Neural cell (in vitro differentiated cells): ENCODE measurements at regions not wholly inside any gene's neighbourhood (a gene's known extent, or its start where the extent isn't known, plus 50 kb on each side); places are given as distances from the start of the nearest gene placed in this dataset.

Source experiments
- MXI1 ChIP-seq: fragments of 450-650 bp; conservative IDR thresholded peaks from 2 replicates; pipeline ENCODE4 v1.6.1; 2014; ENCODE audit warnings: antibody characterized with exemption, mild to moderate bottlenecking; ENCODE audit not compliant: poor library complexity, severe bottlenecking
- TF ChIP-seq, protein P1 (sequence below): fragments of 450-650 bp; IDR thresholded peaks from 2 replicates; pipeline ENCODE4 v1.5.1; 2014; ENCODE audit warnings: antibody characterized with exemption, mild to moderate bottlenecking, moderate library complexity; ENCODE audit not compliant: poor library complexity, severe bottlenecking

GRCh38 chr22:48077699-48078098, 1315.2 kb downstream of the TBC1D22A start:
- TF ChIP-seq, protein P1, sequence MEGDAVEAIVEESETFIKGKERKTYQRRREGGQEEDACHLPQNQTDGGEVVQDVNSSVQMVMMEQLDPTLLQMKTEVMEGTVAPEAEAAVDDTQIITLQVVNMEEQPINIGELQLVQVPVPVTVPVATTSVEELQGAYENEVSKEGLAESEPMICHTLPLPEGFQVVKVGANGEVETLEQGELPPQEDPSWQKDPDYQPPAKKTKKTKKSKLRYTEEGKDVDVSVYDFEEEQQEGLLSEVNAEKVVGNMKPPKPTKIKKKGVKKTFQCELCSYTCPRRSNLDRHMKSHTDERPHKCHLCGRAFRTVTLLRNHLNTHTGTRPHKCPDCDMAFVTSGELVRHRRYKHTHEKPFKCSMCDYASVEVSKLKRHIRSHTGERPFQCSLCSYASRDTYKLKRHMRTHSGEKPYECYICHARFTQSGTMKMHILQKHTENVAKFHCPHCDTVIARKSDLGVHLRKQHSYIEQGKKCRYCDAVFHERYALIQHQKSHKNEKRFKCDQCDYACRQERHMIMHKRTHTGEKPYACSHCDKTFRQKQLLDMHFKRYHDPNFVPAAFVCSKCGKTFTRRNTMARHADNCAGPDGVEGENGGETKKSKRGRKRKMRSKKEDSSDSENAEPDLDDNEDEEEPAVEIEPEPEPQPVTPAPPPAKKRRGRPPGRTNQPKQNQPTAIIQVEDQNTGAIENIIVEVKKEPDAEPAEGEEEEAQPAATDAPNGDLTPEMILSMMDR = no peak
- no peak for TF ChIP-seq MXI1
